GM08714 (cell line): ENCODE measurements at regions not wholly inside any gene's neighbourhood (a gene's known extent, or its start where the extent isn't known, plus 50 kb on each side); places are given as distances from the start of the nearest gene placed in this dataset.
"Not testable (repeated sequence)": the region's sequence is repeated elsewhere in the genome, so short reads cannot be mapped to it uniquely, and the experiment has no call there.

Experiments
- H3K4me3 ChIP-seq: fragments of 200-500 bp; sonication (Bioruptor generic); 2 replicates; pipeline ENCODE4 v1.5.1; 2014; ENCODE audit warnings: mild to moderate bottlenecking, low read length, inconsistent platforms
- ZNF274 ChIP-seq: IDR thresholded peaks from 2 replicates; pipeline ENCODE4 v1.6.1; 2012; ENCODE audit warnings: mild to moderate bottlenecking, low read depth, low read length

DNA sequence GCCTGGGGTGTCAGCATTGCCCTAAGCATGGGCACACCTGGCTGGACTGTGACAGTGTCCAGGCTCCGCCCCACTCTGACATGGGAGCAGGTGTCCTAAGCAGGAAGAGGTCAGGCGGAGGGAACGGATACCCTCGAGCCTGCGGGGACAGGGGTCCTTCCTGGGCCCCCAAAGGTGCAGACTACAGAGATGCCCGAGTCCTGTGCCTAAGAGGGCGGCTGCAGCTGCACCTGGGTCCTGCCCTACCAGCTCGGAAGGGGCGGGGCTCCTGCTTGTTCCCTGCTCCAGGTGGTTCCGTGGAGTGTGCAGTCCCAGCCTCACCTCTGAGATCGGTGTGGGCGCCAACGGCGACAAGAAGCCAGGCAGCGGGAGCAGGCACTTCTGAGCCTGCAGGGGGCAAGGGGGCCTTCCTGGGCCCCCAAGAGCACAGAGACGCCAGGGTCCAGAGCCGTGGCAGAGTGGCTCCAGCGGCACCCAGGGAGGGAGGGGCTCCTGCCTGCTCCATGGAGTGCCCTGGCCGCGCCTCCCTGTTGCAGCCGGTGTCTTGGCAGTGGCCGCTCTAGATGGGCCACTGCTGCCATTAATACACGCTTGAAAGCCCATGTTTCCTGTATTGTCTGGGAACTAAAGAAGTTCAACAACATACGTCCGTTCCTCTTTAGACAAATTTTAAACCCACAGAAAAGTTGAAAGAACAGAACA, 64.5 kb upstream of the CACNA2D1 start:
- no peak for TF ChIP-seq ZNF274
- no peak overlapping the region for H3K4me3 ChIP-seq

DNA sequence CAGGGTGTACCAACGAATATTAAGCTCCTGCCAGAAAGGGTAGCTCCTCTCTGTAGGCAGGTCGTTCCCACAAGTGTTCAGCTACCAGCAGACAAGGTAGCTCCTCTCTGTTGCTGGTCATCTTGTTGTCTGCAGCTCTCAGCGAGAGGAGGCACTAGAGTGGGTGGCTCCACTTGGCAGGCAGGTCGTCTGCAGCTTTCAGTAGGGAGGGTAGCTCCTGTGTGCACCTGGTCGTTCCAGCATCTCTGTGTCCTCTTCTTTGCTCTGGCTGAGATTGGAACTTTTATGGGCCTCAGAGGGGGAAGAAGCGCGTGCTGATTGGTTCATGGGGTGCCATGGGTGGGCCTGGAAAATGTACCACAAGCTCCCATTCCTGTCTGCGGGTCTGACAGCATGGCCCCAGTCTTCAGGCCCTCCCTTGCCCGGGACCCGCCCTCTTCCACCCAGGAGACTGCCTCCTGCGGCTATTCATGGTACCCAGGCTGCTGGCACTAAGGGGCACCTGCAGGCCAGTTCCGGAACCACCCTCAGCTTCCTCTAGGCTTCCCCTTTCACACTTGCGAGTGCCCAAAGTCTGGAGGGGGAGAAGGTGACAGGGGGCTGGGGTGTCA, 63.9 kb upstream of the CACNA2D1 start:
- H3K4me3 ChIP-seq, result no peak overlapping the region
- TF ChIP-seq ZNF274, result no peak

DNA sequence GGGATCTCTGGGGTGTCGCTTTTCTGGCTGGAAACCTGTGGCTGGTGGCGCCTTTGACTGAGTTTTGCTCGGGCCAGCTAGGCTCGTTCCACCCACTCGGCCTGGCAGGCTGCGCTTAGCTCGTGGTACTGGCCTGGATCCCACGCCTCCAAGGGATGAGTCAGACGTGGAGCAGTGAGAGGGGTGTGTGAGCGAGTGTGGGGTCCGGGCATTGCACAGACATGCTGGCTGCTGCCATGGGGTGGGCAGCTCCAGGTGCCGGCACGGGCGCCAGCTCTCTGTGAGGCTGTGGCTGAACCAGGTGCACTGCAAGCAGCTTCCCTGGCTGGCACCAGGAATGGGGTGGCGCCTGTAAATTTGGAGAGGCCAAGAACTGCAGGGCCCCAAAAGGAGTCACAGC, 63.1 kb upstream of the CACNA2D1 start:
- H3K4me3 ChIP-seq, result no peak overlapping the region

DNA sequence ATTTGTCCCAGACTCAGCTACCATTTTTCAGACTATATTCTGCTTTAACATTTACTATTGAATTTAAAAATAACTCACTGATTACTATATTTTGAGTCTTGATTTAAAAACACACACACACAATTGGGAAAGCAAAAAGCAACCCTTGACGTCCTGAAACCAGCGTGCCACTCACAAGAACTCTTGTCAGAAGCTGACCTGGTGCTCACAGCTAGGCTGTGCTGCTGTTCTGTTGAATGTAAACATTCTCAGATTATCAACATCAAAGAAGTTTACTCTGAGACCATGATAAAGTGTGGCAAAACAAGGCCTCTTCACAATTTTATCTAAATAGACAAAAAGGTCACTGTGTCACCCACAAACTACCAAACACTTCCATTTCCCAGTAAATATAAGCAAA, 62.6 kb upstream of the CACNA2D1 start:
- no peak for TF ChIP-seq ZNF274
- no peak overlapping the region for H3K4me3 ChIP-seq

More for the DNA sequence above, 63.1 kb upstream of the CACNA2D1 start:
- no peak for TF ChIP-seq ZNF274

DNA sequence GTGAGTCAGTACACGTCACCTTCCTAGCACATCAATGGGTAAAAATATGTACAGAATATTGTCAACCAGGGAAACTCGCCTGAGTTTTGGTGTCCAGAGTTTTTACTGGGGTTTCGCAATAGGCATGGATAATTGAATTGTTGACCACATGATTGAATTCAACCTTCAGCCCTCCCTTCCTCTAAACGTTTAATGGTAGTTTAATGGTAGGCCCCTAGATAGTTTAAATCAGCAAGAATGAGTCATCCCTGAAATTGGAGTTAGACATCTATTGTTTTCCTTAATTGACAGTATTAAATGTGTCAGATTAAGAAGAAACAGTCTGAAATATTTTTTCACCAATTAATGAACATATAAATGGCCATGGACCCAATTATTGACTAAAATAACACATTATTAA, 57.8 kb upstream of the CACNA2D1 start:
- no peak overlapping the region for H3K4me3 ChIP-seq
- TF ChIP-seq ZNF274, result no peak

DNA sequence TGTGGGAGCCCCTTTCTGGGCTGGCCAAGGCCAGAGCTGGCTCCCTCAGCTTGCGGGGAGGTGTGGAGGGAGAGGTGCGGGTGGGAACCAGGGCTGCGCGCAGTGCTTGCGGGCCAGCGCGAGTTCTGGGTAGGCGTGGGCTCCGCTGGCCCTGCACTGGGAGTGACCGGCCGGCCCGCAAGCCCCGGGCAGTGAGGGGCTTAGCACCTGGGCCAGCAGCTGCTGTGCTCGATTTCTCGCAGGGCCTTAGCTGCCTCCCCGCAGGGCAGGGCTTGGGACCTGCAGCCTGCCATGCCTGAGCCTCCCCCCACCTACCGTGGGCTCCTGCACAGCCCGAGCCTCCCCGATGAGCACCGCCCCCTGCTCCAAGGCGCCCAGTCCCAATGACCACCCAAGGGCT, 56.0 kb upstream of the CACNA2D1 start:
- H3K4me3 ChIP-seq, result not testable (repeated sequence)

DNA sequence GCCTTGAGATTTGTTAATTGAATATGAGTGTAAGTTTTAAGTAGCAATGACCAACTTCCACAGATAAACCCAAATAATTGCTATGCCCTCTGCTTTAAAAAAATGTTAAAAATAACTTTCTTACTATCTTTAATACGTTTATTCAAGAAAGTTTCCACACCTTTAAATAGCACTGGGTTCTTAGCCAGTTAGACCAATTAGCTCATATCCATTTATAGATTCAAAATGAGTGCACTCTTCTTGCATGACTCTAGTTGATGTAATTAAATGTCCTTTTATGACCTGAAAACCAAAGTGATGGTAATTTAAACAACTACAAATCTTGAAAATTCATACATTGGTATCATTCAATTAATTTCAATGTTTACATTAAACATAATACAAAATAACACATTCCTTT, 50.8 kb upstream of the CACNA2D1 start:
- H3K4me3 ChIP-seq, result no peak overlapping the region
- no peak for TF ChIP-seq ZNF274
